OCI-LY7 (cell line): ENCODE measurements at regions not wholly inside any gene's neighbourhood (a gene's known extent, or its start where the extent isn't known, plus 50 kb on each side); places are given as distances from the start of the nearest gene placed in this dataset.

Source experiments
- BruUV-seq: library from RNA; stranded (reverse); fragments of 400-500 nt; replicated peaks from 2 replicates; lab custom pipeline; 2021; lab: Mats Ljungman, UMichigan
- CTCF ChIA-PET: fragments of 300-600 bp; sonication (Branson Sonifier 250); formaldehyde crosslinking; loops from one replicate; lab custom pipeline; 2022; ENCODE audit warnings: antibody characterized with exemption; ENCODE audit not compliant: unreplicated experiment; lab: Charles Lee
- POLR2A ChIA-PET: fragments of 300-600 bp; sonication (Branson Sonifier 250); formaldehyde crosslinking; loops from one replicate; lab custom pipeline; 2022; ENCODE audit warnings: antibody characterized with exemption; lab: Charles Lee
- DNase-seq: peaks from one replicate; pipeline ENCODE4 v3.0.0-alpha.2; 2015; ENCODE audit warnings: low spot score
- H2AFZ ChIP-seq: fragments of 200-600 bp; sonication (generic), shearing (Covaris generic); 2 replicates; pipeline ENCODE4 v1.6.1; 2014; ENCODE audit warnings: mild to moderate bottlenecking, antibody characterized with exemption, low read length, moderate library complexity
- H3K27ac ChIP-seq: fragments of 200-600 bp; sonication (generic); 2 replicates; pipeline ENCODE4 v1.5.1; 2014; ENCODE audit warnings: mixed run types, low read depth, mild to moderate bottlenecking, moderate library complexity, low read length, inconsistent platforms; ENCODE audit not compliant: poor library complexity, severe bottlenecking
- H3K36me3 ChIP-seq: fragments of 200-600 bp; sonication (generic); 2 replicates; pipeline ENCODE4 v1.6.1; 2014; ENCODE audit warnings: mild to moderate bottlenecking, antibody characterized with exemption, low read length, moderate library complexity, mixed read lengths; ENCODE audit not compliant: insufficient read depth
- H3K4me1 ChIP-seq: fragments of 200-600 bp; sonication (generic); 2 replicates; pipeline ENCODE4 v1.5.1; 2014; ENCODE audit warnings: mild to moderate bottlenecking, low read length; ENCODE audit not compliant: insufficient read depth, poor library complexity, severe bottlenecking
- H3K4me2 ChIP-seq: fragments of 200-600 bp; sonication (generic); 2 replicates; pipeline ENCODE4 v1.6.1; 2014; ENCODE audit warnings: mild to moderate bottlenecking, low read length
- H3K4me3 ChIP-seq: fragments of 200-600 bp; sonication (generic); 2 replicates; pipeline ENCODE4 v1.5.1; 2014; ENCODE audit warnings: mild to moderate bottlenecking, low read depth, low read length; ENCODE audit not compliant: poor library complexity, severe bottlenecking
- H3K79me2 ChIP-seq: fragments of 200-600 bp; sonication (generic); 2 replicates; pipeline ENCODE4 v1.6.1; 2016; ENCODE audit warnings: low read depth, mild to moderate bottlenecking, low read length, moderate library complexity, mixed read lengths; ENCODE audit not compliant: insufficient read depth
- H3K9me2 ChIP-seq: fragments of 200-600 bp; sonication (generic); 2 replicates; pipeline ENCODE4 v1.6.1; 2016; ENCODE audit warnings: mild to moderate bottlenecking, low read length, mixed read lengths; ENCODE audit not compliant: insufficient read depth
- H3K9me3 ChIP-seq: fragments of 200-600 bp; sonication (generic); 2 replicates; pipeline ENCODE4 v1.6.1; 2014; ENCODE audit warnings: mild to moderate bottlenecking, mixed run types, low read length, mixed read lengths
- H4K20me1 ChIP-seq: fragments of 200-600 bp; sonication (generic); 2 replicates; pipeline ENCODE4 v1.6.1; 2014; ENCODE audit warnings: mild to moderate bottlenecking, antibody characterized with exemption, low read length, moderate library complexity, mixed read lengths; ENCODE audit not compliant: insufficient read depth
- CTCF ChIP-seq: fragments of 200-600 bp; sonication (generic); conservative IDR thresholded peaks from 2 replicates; pipeline ENCODE4 v1.5.1; 2014; ENCODE audit warnings: mild to moderate bottlenecking, antibody characterized with exemption, low read length, moderate library complexity, mixed read lengths
- EZH2phosphoT487 ChIP-seq: fragments of 200-600 bp; sonication (generic); IDR thresholded peaks from 2 replicates; pipeline ENCODE4 v1.6.1; 2018; ENCODE audit warnings: low read depth, borderline replicate concordance, mild to moderate bottlenecking, mixed run types, antibody characterized with exemption, low read length, moderate library complexity, mixed read lengths
- intact Hi-C: fragments of 100-400 bp; cut with micrococcal nuclease; formaldehyde crosslinking; loops from one replicate; pipeline ENCODE4 v1.10.0; 2022; ENCODE audit not compliant: unreplicated experiment

DNA sequence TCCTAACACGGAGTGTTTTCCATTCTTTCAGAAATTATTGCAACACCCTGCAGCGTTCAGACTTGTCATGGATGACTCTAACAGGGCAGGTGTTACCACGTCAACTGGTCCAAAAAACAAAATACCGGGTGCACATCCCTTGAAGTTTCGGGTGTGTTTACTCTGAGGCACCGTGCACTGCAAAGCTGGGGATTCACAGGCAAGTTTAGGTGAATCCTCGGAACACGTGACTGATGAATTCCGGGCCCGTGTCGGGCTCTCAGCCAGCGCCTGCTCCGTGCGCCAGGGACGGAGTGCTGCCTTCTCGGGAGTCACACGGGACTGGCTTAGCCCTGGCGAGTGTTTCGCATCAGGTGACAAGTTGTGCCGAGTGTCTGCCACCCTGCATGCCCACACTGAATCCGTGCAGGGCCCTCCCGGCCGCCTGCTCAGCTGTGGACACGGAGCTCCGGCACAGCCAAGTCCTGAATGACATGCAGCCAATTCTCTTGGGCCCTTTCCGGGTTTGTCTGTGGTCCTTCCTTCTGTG, 66.0 kb upstream of the IRX4 start:
- no TSS peak for BruUV-seq
- Histone ChIP-seq H3K4me3 (no peak overlapping the region), H3K79me2 (no peaks in the 10 kb centered on the region), H4K20me1 (no peaks in the 10 kb centered on the region), H3K4me2 (no peak overlapping the region), H3K36me3 (no peaks in the 10 kb centered on the region), H3K9me3 (no peaks in the 10 kb centered on the region), H3K27ac (no peak overlapping the region), H3K9me2 (no peaks in the 10 kb centered on the region), H2AFZ (no peak overlapping the region), H3K4me1 (no peaks in the 10 kb centered on the region)
- intact Hi-C loops = no loop called here
- no peak for TF ChIP-seq CTCF
- no peak for TF ChIP-seq EZH2phosphoT487
- CTCF ChIA-PET = interaction anchor here (0.5 kb wide), 1 partner anchor 67 kb away, joined by 3 read pairs; no protein-coding TSS in a partner anchor
- no peak for DNase-seq
- POLR2A ChIA-PET = no interaction called here

DNA sequence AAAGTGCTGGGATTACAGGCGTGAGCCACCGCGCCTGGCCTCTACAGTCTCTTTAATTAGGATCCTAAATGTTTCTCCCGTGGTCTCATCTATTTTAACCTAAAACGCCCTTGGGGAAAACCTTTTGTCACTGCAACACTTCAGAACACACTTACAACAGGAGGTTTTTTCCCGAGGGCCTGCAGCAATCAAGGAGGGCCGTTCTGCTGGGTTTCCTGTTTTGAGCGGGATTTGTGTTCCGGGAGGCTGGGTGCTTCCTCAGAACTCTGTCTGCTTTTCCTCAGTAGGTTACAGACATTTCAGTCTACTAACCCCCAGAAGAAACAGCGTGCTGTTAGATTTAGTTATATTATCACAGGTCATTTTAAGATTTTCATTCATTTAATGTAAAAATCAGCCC, 65.4 kb upstream of the IRX4 start:
- no peaks in the 10 kb centered on the region for H4K20me1 ChIP-seq
- H3K27ac ChIP-seq = no peak overlapping the region
- no peak overlapping the region for H3K4me2 ChIP-seq
- BruUV-seq = no TSS peak
- intact Hi-C loops = no loop called here
- no peak for DNase-seq
- no peaks in the 10 kb centered on the region for H3K36me3 ChIP-seq
- POLR2A ChIA-PET = no interaction called here
- H2AFZ ChIP-seq = no peak overlapping the region
- no peaks in the 10 kb centered on the region for H3K4me1 ChIP-seq
- TF ChIP-seq CTCF (no peak), EZH2phosphoT487 (no peak)
- H3K79me2 ChIP-seq = no peaks in the 10 kb centered on the region
- H3K9me2 ChIP-seq = no peaks in the 10 kb centered on the region
- CTCF ChIA-PET = no interaction called here
- no peaks in the 10 kb centered on the region for H3K9me3 ChIP-seq
- H3K4me3 ChIP-seq = no peak overlapping the region

- CTCF ChIA-PET = no interaction called here
- POLR2A ChIA-PET = no interaction called here
- intact Hi-C loops = no loop called here
Measured at GRCh38 chr5:1946776-1947175, 64.1 kb upstream of the IRX4 start.

More at GRCh38 chr5:1946776-1947175, 64.1 kb upstream of the IRX4 start:
- Histone ChIP-seq H3K4me3 (no peak overlapping the region), H3K36me3 (no peaks in the 10 kb centered on the region), H3K4me1 (no peaks in the 10 kb centered on the region), H3K79me2 (no peaks in the 10 kb centered on the region), H3K9me3 (no peaks in the 10 kb centered on the region), H3K9me2 (no peaks in the 10 kb centered on the region), H3K27ac (no peak overlapping the region), H3K4me2 (no peak overlapping the region), H2AFZ (no peak overlapping the region), H4K20me1 (no peaks in the 10 kb centered on the region)
- no peak for TF ChIP-seq EZH2phosphoT487
- TF ChIP-seq CTCF = no peak
- DNase-seq = no peak
- BruUV-seq = no TSS peak
